HepG2 (cell line): ENCODE measurements at regions not wholly inside any gene's neighbourhood (a gene's known extent, or its start where the extent isn't known, plus 50 kb on each side); places are given as distances from the start of the nearest gene placed in this dataset.

ENCODE experiments used
- ATAC-seq: fragments of 200-7000 bp; cut with Tn5 transposase; 3 replicates; pipeline ENCODE4 v1.9.1; 2020; ENCODE audit warnings: mild to moderate bottlenecking, moderate library complexity
- BruUV-seq: library from RNA; stranded (reverse); fragments of 400-500 nt; replicated peaks from 2 replicates; lab custom pipeline; 2021; lab: Mats Ljungman, UMichigan
- CTCF ChIA-PET: fragments of 300-600 bp; formaldehyde crosslinking; extraction: SDS; loops from one replicate; lab custom pipeline; 2021; ENCODE audit warnings: low total read pairs, inconsistent platforms, low intra/inter-chr PET ratio; lab: Yijun Ruan, JAX
- POLR2A ChIA-PET: fragments of 350-600 bp; sonication (Branson Sonifier 250); formaldehyde crosslinking; loops from one replicate; lab custom pipeline; 2020; ENCODE audit warnings: antibody characterized with exemption, inconsistent platforms; lab: Yijun Ruan, JAX
- DNase-seq: peaks from one replicate; pipeline ENCODE4 v3.0.0-alpha.2; 2015; ENCODE audit warnings: low spot score
- FAIRE-seq: peaks from 3 replicates; lab custom pipeline; 2011; peaks lifted over from hg19 to GRCh38; lab: Jason Lieb, UNC
- H2AFZ ChIP-seq: one replicate; pipeline ENCODE4 v1.6.1; 2011; ENCODE audit warnings: low read length, inconsistent platforms
- H3K27ac ChIP-seq: fragments of 300-600 bp; 3 replicates; pipeline ENCODE4 v1.8.0; 2011; ENCODE audit warnings: mixed run types, mild to moderate bottlenecking, mixed read lengths, low read length, inconsistent platforms; ENCODE audit not compliant: insufficient read depth; ENCODE audit errors: extremely low read length
- H3K27me3 ChIP-seq, 2 experiments: fragments of 200-600 bp in 1 of 2; 2 replicates in 1 of 2; 3 replicates in 1 of 2; pipeline versions ENCODE4 v1.6.0 to v1.8.0; 2011; ENCODE audit warnings: low read length in 2 of 2, mild to moderate bottlenecking in 2 of 2, moderate library complexity in 2 of 2, inconsistent platforms in 1 of 2; ENCODE audit not compliant: insufficient read depth in 2 of 2, control insufficient read depth in 1 of 2
- H3K36me3 ChIP-seq, 2 experiments: fragments of 200-600 bp in 1 of 2; replicated peaks in 1 of 2; 2 replicates in 1 of 2; 3 replicates in 1 of 2; pipeline versions ENCODE4 v1.5.1 to v1.8.0; 2011; ENCODE audit warnings: low read length in 2 of 2, inconsistent platforms in 1 of 2; ENCODE audit not compliant: insufficient read depth in 2 of 2, control insufficient read depth in 1 of 2
- H3K4me1 ChIP-seq: 2 replicates; pipeline ENCODE4 v1.5.1; 2012; ENCODE audit warnings: low read length, inconsistent platforms; ENCODE audit not compliant: insufficient read depth
- H3K4me2 ChIP-seq: 2 replicates; pipeline ENCODE4 v1.6.0; 2011; ENCODE audit warnings: low read depth, low read length, inconsistent platforms
- H3K4me3 ChIP-seq, 3 experiments: fragments of 200-600 bp in 1 of 3; sonication (generic), shearing (Covaris generic) in 1 of 3; replicated peaks in 1 of 3; 2 replicates each; pipeline ENCODE4 v1.5.1; 2011 to 2016; ENCODE audit warnings: low read length in 3 of 3, inconsistent platforms in 2 of 3, low read depth in 2 of 3, mild to moderate bottlenecking in 2 of 3, control low read depth in 1 of 3, mixed read lengths in 1 of 3; ENCODE audit not compliant: insufficient read depth in 1 of 3
- H3K79me2 ChIP-seq: one replicate; pipeline ENCODE4 v1.6.1; 2011; ENCODE audit warnings: low read length, inconsistent platforms; ENCODE audit not compliant: insufficient read depth
- H3K9ac ChIP-seq: 2 replicates; pipeline ENCODE4 v1.6.0; 2011; ENCODE audit warnings: mild to moderate bottlenecking, low read depth, low read length, inconsistent platforms; ENCODE audit not compliant: insufficient read depth
- H3K9me3 ChIP-seq: 2 replicates; pipeline ENCODE4 v1.5.1; 2012; ENCODE audit warnings: mild to moderate bottlenecking, low read length
- H4K20me1 ChIP-seq: 2 replicates; pipeline ENCODE4 v1.6.0; 2011; ENCODE audit warnings: inconsistent platforms, mild to moderate bottlenecking, low read length, moderate library complexity; ENCODE audit not compliant: insufficient read depth
- CHD2 ChIP-seq: IDR thresholded peaks from 2 replicates; pipeline ENCODE4 v1.6.1; 2011; ENCODE audit warnings: low read depth, low read length, improper control_type of control experiment
- DNMT3B ChIP-seq: conservative IDR thresholded peaks from 2 replicates; pipeline ENCODE4 v1.6.1; 2016; ENCODE audit warnings: missing biosample characterization, control low read depth
- HNF4G ChIP-seq, 2 experiments: sonication (generic) in 1 of 2; formaldehyde crosslinking in 1 of 2; IDR thresholded peaks; 2 replicates each; pipeline versions ENCODE4 v1.4.0 to v1.6.1; 2011 to 2020; ENCODE audit warnings: borderline replicate concordance in 2 of 2, low read depth in 2 of 2, mild to moderate bottlenecking in 2 of 2, low read length in 1 of 2, missing genetic modification reagents in 1 of 2, moderate library complexity in 1 of 2
- MEIS1 ChIP-seq: sonication (generic); formaldehyde crosslinking; IDR thresholded peaks from 2 replicates; pipeline ENCODE4 v1.9.0; 2021; ENCODE audit warnings: mild to moderate bottlenecking, missing genetic modification reagents, moderate library complexity, borderline replicate concordance
- RAD51 ChIP-seq: fragments of 450-650 bp; IDR thresholded peaks from 2 replicates; pipeline ENCODE4 v1.6.1; 2016; ENCODE audit warnings: borderline replicate concordance
- RBM39 ChIP-seq: fragments of 200-400 bp; formaldehyde crosslinking; IDR thresholded peaks from one replicate; pipeline ENCODE4 v1.6.1; 2018; ENCODE audit warnings: antibody characterized with exemption, mild to moderate bottlenecking, low read depth, low read length; ENCODE audit not compliant: poor library complexity, severe bottlenecking
- RCOR2 ChIP-seq: IDR thresholded peaks from 2 replicates; pipeline ENCODE4 v1.6.1; 2016; ENCODE audit warnings: missing biosample characterization, missing genetic modification reagents
- SMC3 ChIP-seq: IDR thresholded peaks from 2 replicates; pipeline ENCODE4 v1.6.1; 2011; ENCODE audit warnings: low read length, improper control_type of control experiment
- TARDBP ChIP-seq: sonication (generic); formaldehyde crosslinking; IDR thresholded peaks from 2 replicates; pipeline ENCODE4 v1.8.0; 2022; ENCODE audit warnings: mild to moderate bottlenecking, missing genetic modification reagents
- THAP9 ChIP-seq: sonication (generic); formaldehyde crosslinking; IDR thresholded peaks from 2 replicates; pipeline ENCODE4; 2020; ENCODE audit warnings: missing genetic modification reagents, mild to moderate bottlenecking, borderline replicate concordance
- ZBTB39 ChIP-seq: sonication (generic); formaldehyde crosslinking; IDR thresholded peaks from 2 replicates; pipeline ENCODE4 v1.5.0; 2020; ENCODE audit warnings: missing genetic modification reagents
- ZNF547 ChIP-seq: sonication (generic); formaldehyde crosslinking; IDR thresholded peaks from 2 replicates; pipeline ENCODE4 v1.5.1; 2020; ENCODE audit warnings: mild to moderate bottlenecking, missing genetic modification reagents
- ZNF639 ChIP-seq: conservative IDR thresholded peaks from 2 replicates; pipeline ENCODE4 v1.6.1; 2018; ENCODE audit warnings: missing genetic modification reagents
- WGBS: methylation state at CpG from one replicate; pipeline ENCODE4 v1.1.6; 2017; ENCODE audit warnings: low lambda C conversion rate; 5-methylcytosine and 5-hydroxymethylcytosine counted together
- in situ Hi-C: cut with HindIII; loops from 2 replicates; pipeline ENCODE4 v1.10.0; 2017; ENCODE audit warnings: low pct_unique_long_range_greater_than_20kb; ENCODE audit not compliant: extremely low pct_ligation_motif_present
- intact Hi-C: fragments of 100-400 bp; cut with micrococcal nuclease; formaldehyde crosslinking; loops from one replicate; pipeline ENCODE4 v1.10.0; 2022; ENCODE audit not compliant: unreplicated experiment

- Histone ChIP-seq H3K79me2 (no peaks in the 10 kb centered on the region), H3K4me1 (no peaks in the 10 kb centered on the region), H3K4me3 (no peak overlapping the region), H3K36me3 (no peaks in the 10 kb centered on the region), H3K4me2 (no peak overlapping the region), H3K27ac (no peak overlapping the region), H3K27me3 (no peaks in the 10 kb centered on the region), H4K20me1 (no peaks in the 10 kb centered on the region), H3K9ac (no peak overlapping the region), H2AFZ (no peak overlapping the region), H3K9me3 (peaks cover 91% of the 10 kb centered on the region)
- POLR2A ChIA-PET: no interaction called here
- DNase-seq (no peak), ATAC-seq (no peak), FAIRE-seq (no peak)
- no peak for TF ChIP-seq CHD2
- no peak for TF ChIP-seq TARDBP (CRISPR knock-in tag)
- no peak for TF ChIP-seq ZNF547 (CRISPR knock-in tag)
- TF ChIP-seq MEIS1: no peak
- TF ChIP-seq ZBTB39 (CRISPR knock-in tag): no peak
- no peak for TF ChIP-seq RBM39
- TF ChIP-seq THAP9 (CRISPR knock-in tag): no peak
- no peak for TF ChIP-seq ZNF639 (CRISPR knock-in tag)
- TF ChIP-seq DNMT3B: no peak
- no peak for TF ChIP-seq SMC3
- TF ChIP-seq HNF4G (IDR thresholded peaks at IDR 0.05; ENCODE audit: borderline replicate concordance, low read depth, low read length): no peak
- no peak for TF ChIP-seq HNF4G (CRISPR knock-in tag; IDR thresholded peaks at IDR 0.05; ENCODE audit: borderline replicate concordance, low read depth)
- no peak for TF ChIP-seq RAD51
- no peak for TF ChIP-seq RCOR2 (CRISPR knock-in tag)
- 45% methylated on average over 5 of the region's 5 CpGs for WGBS
- in situ Hi-C loops (no loop called here), intact Hi-C loops (no loop called here)
- CTCF ChIA-PET: no interaction called here
- BruUV-seq: no TSS peak
Measured at GRCh38 chr18:43774497-43774896, 497.2 kb upstream of the SYT4 start.
